CD4-positive, alpha-beta T cell (primary cell): ENCODE measurements at regions not wholly inside any gene's neighbourhood (a gene's known extent, or its start where the extent isn't known, plus 50 kb on each side); places are given as distances from the start of the nearest gene placed in this dataset.
A peak's percentile ranks its signal among the peaks of the same experiment; 100 is the strongest.

Experiments
- ATAC-seq: fragments of 200-7000 bp; cut with Tn5 transposase; one replicate; pipeline ENCODE4 v1.10.0; 2022; ENCODE audit warnings: mild to moderate bottlenecking; ENCODE audit not compliant: poor library complexity
- CTCF ChIA-PET: fragments of 350-600 bp; sonication (Branson Sonifier 250); formaldehyde crosslinking; loops from one replicate; lab custom pipeline; 2021; ENCODE audit warnings: antibody characterized with exemption, inconsistent platforms; lab: Charles Lee
- POLR2A ChIA-PET: fragments of 350-600 bp; sonication (Branson Sonifier 250); formaldehyde crosslinking; loops from one replicate; lab custom pipeline; 2021; ENCODE audit warnings: antibody characterized with exemption, inconsistent platforms; lab: Charles Lee
- DNase-seq, 14 experiments: peaks; one replicate each; pipeline ENCODE4 v3.0.0-alpha.2; 2013 to 2020; ENCODE audit warnings: mixed read lengths in 2 of 14
- H3K27ac ChIP-seq, 2 donors: one replicate each; pipeline versions ENCODE4 v1.5.1 to v1.7.0; 2013; ENCODE audit warnings: low read length in 2 of 2, low read depth in 1 of 2, mild to moderate bottlenecking in 1 of 2
- H3K27me3 ChIP-seq, 2 experiments: 1 replicate in 1 of 2; 2 replicates in 1 of 2; pipeline versions ENCODE4 v1.6.1 to v1.7.0; 2013; ENCODE audit warnings: low read length in 2 of 2, control low read depth in 1 of 2, mild to moderate bottlenecking in 1 of 2, moderate library complexity in 1 of 2; ENCODE audit not compliant: insufficient read depth in 2 of 2, control insufficient read depth in 1 of 2
- H3K36me3 ChIP-seq: one replicate; pipeline ENCODE4 v1.6.1; 2013; ENCODE audit warnings: low read length, control low read depth; ENCODE audit not compliant: insufficient read depth
- H3K4me1 ChIP-seq: one replicate; pipeline ENCODE4 v1.6.1; 2013; ENCODE audit warnings: low read length, control low read depth; ENCODE audit not compliant: insufficient read depth
- H3K4me3 ChIP-seq: one replicate; pipeline ENCODE4 v1.5.1; 2013; ENCODE audit warnings: mild to moderate bottlenecking, low read length, moderate library complexity
- H3K9me3 ChIP-seq, 2 experiments: 1 replicate in 1 of 2; 2 replicates in 1 of 2; pipeline versions ENCODE4 v1.6.1 to v1.7.0; 2013; ENCODE audit warnings: low read length in 2 of 2, mild to moderate bottlenecking in 2 of 2, control low read depth in 1 of 2, moderate library complexity in 1 of 2; ENCODE audit not compliant: control insufficient read depth in 1 of 2, insufficient read depth in 1 of 2
- H3K27ac Mint-ChIP-seq: one replicate; pipeline ENCODE4 v1.8.0; 2020; ENCODE audit warnings: mixed read lengths
- H3K27me3 Mint-ChIP-seq: one replicate; pipeline ENCODE4 v1.8.0; 2021; ENCODE audit warnings: mixed read lengths
- H3K36me3 Mint-ChIP-seq: one replicate; pipeline ENCODE4 v1.8.0; 2021; ENCODE audit warnings: low read depth, mixed read lengths
- H3K4me1 Mint-ChIP-seq: one replicate; pipeline ENCODE4 v1.8.0; 2021; ENCODE audit warnings: low read depth, mixed read lengths
- H3K4me3 Mint-ChIP-seq: one replicate; pipeline ENCODE4 v1.8.0; 2020; ENCODE audit warnings: mild to moderate bottlenecking, mixed read lengths
- H3K9me3 Mint-ChIP-seq: one replicate; pipeline ENCODE4 v1.8.0; 2020; ENCODE audit warnings: mixed read lengths
- CTCF ChIP-seq: fragments of 200-600 bp; IDR thresholded peaks from one replicate; pipeline ENCODE4 v1.8.0; 2022; ENCODE audit warnings: antibody characterized with exemption, mild to moderate bottlenecking
- intact Hi-C, 2 experiments: fragments of 100-400 bp; cut with DNase I in 1 of 2; cut with micrococcal nuclease in 1 of 2; formaldehyde crosslinking; loops; one replicate each; pipeline versions ENCODE4 v1.15.1 to v1.9.0; 2023 to 2025; cut with DNase I, micrococcal nuclease

GRCh38 chr2:8072907-8073306, 608.9 kb upstream of the ID2 start:
- Histone ChIP-seq H3K27me3 (no peaks in the 10 kb centered on the region), H3K9me3 (peaks cover 0 to 5% of the 10 kb centered on the region in 2 experiments), H3K4me1 (peaks cover 5% of the 10 kb centered on the region), H3K4me3 (no peak overlapping the region), H3K27ac (no peak overlapping the region), H3K36me3 (no peaks in the 10 kb centered on the region)
- POLR2A ChIA-PET: no interaction called here
- CTCF ChIA-PET: no interaction called here
- no peaks in the 10 kb centered on the region for H3K9me3 Mint-ChIP-seq
- intact Hi-C loops: no loop called here
- no peak for TF ChIP-seq CTCF
- H3K27me3 Mint-ChIP-seq: no peaks in the 10 kb centered on the region
- no peaks in the 10 kb centered on the region for H3K4me1 Mint-ChIP-seq
- ATAC-seq (no peak), DNase-seq (no peak)
- H3K27ac Mint-ChIP-seq: no peak overlapping the region
- no peak overlapping the region for H3K4me3 Mint-ChIP-seq
- H3K36me3 Mint-ChIP-seq: no peaks in the 10 kb centered on the region

- POLR2A ChIA-PET: no interaction called here
- Histone ChIP-seq H3K9me3 (peaks cover 0 to 5% of the 10 kb centered on the region in 2 experiments), H3K27ac (no peak overlapping the region), H3K36me3 (no peaks in the 10 kb centered on the region), H3K4me1 (peaks cover 5% of the 10 kb centered on the region), H3K4me3 (no peak overlapping the region), H3K27me3 (no peaks in the 10 kb centered on the region)
- CTCF ChIA-PET: no interaction called here
- no peak for TF ChIP-seq CTCF
- Mint-ChIP-seq H3K9me3 (peaks cover 2% of the 10 kb centered on the region), H3K4me3 (no peak overlapping the region), H3K4me1 (no peaks in the 10 kb centered on the region), H3K27ac (no peak overlapping the region), H3K36me3 (no peaks in the 10 kb centered on the region), H3K27me3 (no peaks in the 10 kb centered on the region)
- ATAC-seq (no peak), DNase-seq (no peak)
- intact Hi-C loops: no loop called here
Measured at GRCh38 chr2:8073916-8074315, 607.9 kb upstream of the ID2 start.

- H3K27ac Mint-ChIP-seq: no peak overlapping the region
Measured at GRCh38 chr2:8076448-8077342, 605.2 kb upstream of the ID2 start.

More at GRCh38 chr2:8076448-8077342, 605.2 kb upstream of the ID2 start:
- no peak overlapping the region for H3K27ac ChIP-seq
- no peaks in the 10 kb centered on the region for H3K36me3 ChIP-seq
- Mint-ChIP-seq H3K4me1 (no peaks in the 10 kb centered on the region), H3K9me3 (peaks cover 2% of the 10 kb centered on the region), H3K27me3 (no peaks in the 10 kb centered on the region), H3K4me3 (no peak overlapping the region), H3K36me3 (no peaks in the 10 kb centered on the region)
- H3K4me1 ChIP-seq: peaks cover 5% of the 10 kb centered on the region
- no peaks in the 10 kb centered on the region for H3K27me3 ChIP-seq
- ChIA-PET POLR2A (no interaction called here), CTCF (no interaction called here)
- no peak overlapping the region for H3K4me3 ChIP-seq
- DNase-seq: peak in 2 of 14 experiments; percentile 24 to 53
- no peak for ATAC-seq
- H3K9me3 ChIP-seq: peaks cover 0 to 5% of the 10 kb centered on the region in 2 experiments
- no peak for TF ChIP-seq CTCF
- intact Hi-C loops: no loop called here
